ENCODE measurements at regions not wholly inside any gene's neighbourhood (a gene's known extent, or its start where the extent isn't known, plus 50 kb on each side); places are given as distances from the start of the nearest gene placed in this dataset.

- TF ChIP-seq POLR2A (IDR thresholded peaks at IDR 0.05) (no peak), CTCF (IDR thresholded peaks at IDR 0.05) (no peak)
These were observed 183.0 kb upstream of the APCDD1 start for GRCh38 chr18:10271481-10271880.

All from ovary (tissue), 3 donors.